Hepatocyte (in vitro differentiated cells): ENCODE measurements at regions not wholly inside any gene's neighbourhood (a gene's known extent, or its start where the extent isn't known, plus 50 kb on each side); places are given as distances from the start of the nearest gene placed in this dataset.
A peak's percentile ranks its signal among the peaks of the same experiment; 100 is the strongest.

Experiments used
- DNase-seq: peaks from one replicate; pipeline ENCODE4 v3.0.0-alpha.2; 2016; ENCODE audit warnings: low spot score
- H2AFZ ChIP-seq: fragments of 200-600 bp; sonication (generic); 2 replicates; pipeline ENCODE4 v1.6.0; 2016; ENCODE audit warnings: antibody characterized with exemption, mild to moderate bottlenecking
- H3K27ac ChIP-seq: fragments of 200-600 bp; sonication (generic); 2 replicates; pipeline ENCODE4 v1.5.1; 2016; ENCODE audit warnings: mild to moderate bottlenecking
- H3K27me3 ChIP-seq: fragments of 200-600 bp; sonication (generic); 2 replicates; pipeline ENCODE4 v1.6.1; 2016
- H3K36me3 ChIP-seq: fragments of 200-600 bp; sonication (generic); replicated peaks from 2 replicates; pipeline ENCODE4 v1.5.1; 2016; ENCODE audit warnings: low read depth; ENCODE audit not compliant: insufficient read depth
- H3K4me1 ChIP-seq: fragments of 200-600 bp; sonication (generic); 2 replicates; pipeline ENCODE4 v1.5.1; 2016; ENCODE audit warnings: mild to moderate bottlenecking, moderate library complexity; ENCODE audit not compliant: insufficient read depth
- H3K4me2 ChIP-seq: fragments of 200-600 bp; sonication (generic); 2 replicates; pipeline ENCODE4 v1.6.0; 2016
- H3K4me3 ChIP-seq: fragments of 200-600 bp; sonication (generic); 2 replicates; pipeline ENCODE4 v1.5.1; 2016; ENCODE audit warnings: mild to moderate bottlenecking
- H3K79me2 ChIP-seq: fragments of 200-600 bp; sonication (generic); 2 replicates; pipeline ENCODE4 v1.6.0; 2017; ENCODE audit warnings: mild to moderate bottlenecking
- H3K9me2 ChIP-seq: fragments of 200-600 bp; sonication (generic); replicated peaks from 2 replicates; pipeline ENCODE4 v1.6.0; 2017; ENCODE audit warnings: mild to moderate bottlenecking; ENCODE audit not compliant: insufficient read depth
- H3K9me3 ChIP-seq: fragments of 200-600 bp; sonication (generic); 2 replicates; pipeline ENCODE4 v1.5.1; 2016; ENCODE audit warnings: low read depth, mild to moderate bottlenecking
- H4K20me1 ChIP-seq: fragments of 200-600 bp; sonication (generic); 2 replicates; pipeline ENCODE4 v1.6.0; 2016; ENCODE audit warnings: mild to moderate bottlenecking; ENCODE audit not compliant: insufficient read depth, poor library complexity, severe bottlenecking
- CTCF ChIP-seq: fragments of 200-600 bp; sonication (generic); IDR thresholded peaks from 2 replicates; pipeline ENCODE4 v1.5.1; 2016; ENCODE audit warnings: antibody characterized with exemption, mild to moderate bottlenecking; ENCODE audit not compliant: poor library complexity
- EZH2 ChIP-seq: fragments of 200-600 bp; sonication (generic); IDR thresholded peaks from 2 replicates; pipeline ENCODE4 v1.6.1; 2016; ENCODE audit warnings: antibody characterized with exemption, mild to moderate bottlenecking, borderline replicate concordance
- EZH2phosphoT487 ChIP-seq: fragments of 200-600 bp; sonication (generic); IDR thresholded peaks from one replicate; pipeline ENCODE4 v1.6.1; 2018; ENCODE audit warnings: antibody characterized with exemption, mild to moderate bottlenecking, low read depth, moderate library complexity; ENCODE audit not compliant: unreplicated experiment, severe bottlenecking
- WGBS: methylation state at CpG from one replicate; pipeline ENCODE4 v1.1.6; 2016; ENCODE audit warnings: low lambda C conversion rate; ENCODE audit errors: missing lambda C conversion rate; 5-methylcytosine and 5-hydroxymethylcytosine counted together

GRCh38 chr1:229778794-229779193 is 152.7 kb downstream of the URB2 start:
- no peaks in the 10 kb centered on the region for H3K9me3 ChIP-seq
- no peaks in the 10 kb centered on the region for H3K79me2 ChIP-seq
- no peaks in the 10 kb centered on the region for H4K20me1 ChIP-seq
- no peak for TF ChIP-seq EZH2phosphoT487
- TF ChIP-seq EZH2: no peak
- no peak for TF ChIP-seq CTCF
- no peak overlapping the region for H3K27ac ChIP-seq
- DNase-seq: no peak
- no peaks in the 10 kb centered on the region for H3K4me1 ChIP-seq
- H3K4me2 ChIP-seq: no peak overlapping the region
- H3K36me3 ChIP-seq: no peaks in the 10 kb centered on the region
- no peak overlapping the region for H3K4me3 ChIP-seq
- no peak overlapping the region for H2AFZ ChIP-seq
- peaks cover 3% of the 10 kb centered on the region for H3K27me3 ChIP-seq
- H3K9me2 ChIP-seq: no peaks in the 10 kb centered on the region
- 82% methylated on average over 5 of the region's 5 CpGs for WGBS

GRCh38 chr1:229781453-229781852 is 155.4 kb downstream of the URB2 start:
- no peaks in the 10 kb centered on the region for H3K9me2 ChIP-seq
- H3K4me1 ChIP-seq: no peaks in the 10 kb centered on the region
- no peak overlapping the region for H3K4me2 ChIP-seq
- 73% methylated on average over 7 of the region's 7 CpGs for WGBS
- no peaks in the 10 kb centered on the region for H3K79me2 ChIP-seq
- no peaks in the 10 kb centered on the region for H4K20me1 ChIP-seq
- peaks cover under 1% of the 10 kb centered on the region for H3K27me3 ChIP-seq
- peak; percentile 31 for TF ChIP-seq CTCF
- no peak for TF ChIP-seq EZH2
- TF ChIP-seq EZH2phosphoT487: no peak
- no peak overlapping the region for H2AFZ ChIP-seq
- H3K9me3 ChIP-seq: no peaks in the 10 kb centered on the region
- DNase-seq: peak; percentile 37
- H3K27ac ChIP-seq: no peak overlapping the region
- H3K36me3 ChIP-seq: no peaks in the 10 kb centered on the region
- no peak overlapping the region for H3K4me3 ChIP-seq

GRCh38 chr1:229782469-229782868 is 156.4 kb downstream of the URB2 start:
- H3K27ac ChIP-seq: no peak overlapping the region
- no peaks in the 10 kb centered on the region for H3K36me3 ChIP-seq
- no peaks in the 10 kb centered on the region for H3K9me2 ChIP-seq
- no peak for DNase-seq
- H2AFZ ChIP-seq: no peak overlapping the region
- no peak overlapping the region for H3K4me2 ChIP-seq
- H3K4me1 ChIP-seq: no peaks in the 10 kb centered on the region
- H4K20me1 ChIP-seq: no peaks in the 10 kb centered on the region
- H3K79me2 ChIP-seq: no peaks in the 10 kb centered on the region
- H3K9me3 ChIP-seq: no peaks in the 10 kb centered on the region
- no peak for TF ChIP-seq CTCF
- TF ChIP-seq EZH2: no peak
- TF ChIP-seq EZH2phosphoT487: no peak
- 94% methylated on average over 1 of the region's 1 CpG for WGBS
- H3K27me3 ChIP-seq: no peaks in the 10 kb centered on the region
- H3K4me3 ChIP-seq: no peak overlapping the region

- H3K4me2 ChIP-seq: no peak overlapping the region
- 76% methylated on average over 1 of the region's 1 CpG for WGBS
- H2AFZ ChIP-seq: no peak overlapping the region
- no peaks in the 10 kb centered on the region for H4K20me1 ChIP-seq
- no peaks in the 10 kb centered on the region for H3K36me3 ChIP-seq
- H3K4me3 ChIP-seq: no peak overlapping the region
- no peak for DNase-seq
- no peaks in the 10 kb centered on the region for H3K27me3 ChIP-seq
- H3K4me1 ChIP-seq: no peaks in the 10 kb centered on the region
- H3K9me3 ChIP-seq: no peaks in the 10 kb centered on the region
- no peak for TF ChIP-seq EZH2
- no peak for TF ChIP-seq EZH2phosphoT487
- TF ChIP-seq CTCF: no peak
- H3K9me2 ChIP-seq: no peaks in the 10 kb centered on the region
- H3K79me2 ChIP-seq: no peaks in the 10 kb centered on the region
- H3K27ac ChIP-seq: no peak overlapping the region
Measured at GRCh38 chr1:229784834-229785233, 158.8 kb downstream of the URB2 start.
